ENCODE measurements at regions not wholly inside any gene's neighbourhood (a gene's known extent, or its start where the extent isn't known, plus 50 kb on each side); places are given as distances from the start of the nearest gene placed in this dataset.

DNA sequence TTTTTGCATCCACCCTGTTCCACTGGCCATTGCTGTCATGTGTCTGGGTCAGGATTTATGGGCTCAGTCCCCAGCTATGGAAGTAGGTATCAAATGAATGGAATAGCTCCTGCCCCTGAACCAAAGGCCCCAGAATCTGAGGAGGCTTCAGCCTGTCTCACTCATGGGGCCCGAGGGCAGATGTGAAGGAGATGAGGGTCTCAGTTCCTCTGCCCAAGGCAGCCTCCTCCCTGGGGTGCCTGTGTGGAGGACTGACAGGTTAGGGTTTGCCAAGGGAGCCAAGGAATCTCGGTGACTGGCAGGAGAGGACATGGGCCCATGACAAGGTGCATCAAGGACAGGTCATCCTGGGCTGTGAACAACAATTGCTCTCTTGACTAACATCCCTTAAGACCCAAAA, 70.4 kb downstream of the CPN2 start:
- Histone ChIP-seq H3K27me3 (ENCODE audit: control insufficient read depth in 2 of 2, insufficient read depth in 1 of 2, low read length in 1 of 2) (peaks cover 0 to 2% of the 10 kb centered on the region in 2 donors), H3K4me3 (ENCODE audit: low read length in 2 of 2) (no peak overlapping the region), H3K36me3 (ENCODE audit: control insufficient read depth in 2 of 2, insufficient read depth in 2 of 2, low read length in 1 of 2) (no peaks in the 10 kb centered on the region), H3K27ac (ENCODE audit: low read depth in 1 of 2, low read length in 1 of 2) (no peak overlapping the region), H3K4me1 (ENCODE audit: control insufficient read depth in 2 of 2, insufficient read depth in 2 of 2, low read length in 2 of 2) (peaks cover 3 to 16% of the 10 kb centered on the region in 2 donors), H3K9me3 (ENCODE audit: control insufficient read depth in 2 of 2, insufficient read depth in 1 of 2, low read length in 1 of 2) (no peaks in the 10 kb centered on the region)
- WGBS: 96% methylated on average over 2 of the region's 2 CpGs
- DNase-seq (ENCODE audit: low read depth in 6 of 9, low spot score in 9 of 9): no peak

DNA sequence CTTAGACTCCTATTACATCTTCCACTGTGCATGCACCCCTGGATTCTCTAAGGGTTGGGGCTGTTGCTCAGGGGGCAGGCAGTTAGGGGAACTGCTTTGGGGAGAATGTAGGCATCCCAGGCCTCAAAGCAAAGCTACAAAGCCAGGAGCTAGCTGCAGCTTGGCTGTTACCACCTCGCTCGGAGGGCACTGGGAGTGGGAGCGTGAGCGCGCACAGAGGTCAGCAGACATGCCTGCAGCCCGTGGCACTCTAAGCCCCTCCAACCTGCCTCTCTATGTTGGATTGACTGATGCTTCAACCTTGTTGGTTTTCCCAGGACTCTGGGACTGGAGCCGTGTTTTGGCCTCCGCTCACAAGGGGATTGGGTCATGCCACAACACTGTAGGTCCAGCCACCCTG, 69.8 kb downstream of the CPN2 start:
- Histone ChIP-seq H3K4me1 (ENCODE audit: control insufficient read depth in 2 of 2, insufficient read depth in 2 of 2, low read length in 2 of 2) (peaks cover 3 to 20% of the 10 kb centered on the region in 2 donors), H3K36me3 (ENCODE audit: control insufficient read depth in 2 of 2, insufficient read depth in 2 of 2, low read length in 1 of 2) (no peaks in the 10 kb centered on the region), H3K9me3 (ENCODE audit: control insufficient read depth in 2 of 2, insufficient read depth in 1 of 2, low read length in 1 of 2) (no peaks in the 10 kb centered on the region), H3K27me3 (ENCODE audit: control insufficient read depth in 2 of 2, insufficient read depth in 1 of 2, low read length in 1 of 2) (peaks cover 0 to 2% of the 10 kb centered on the region in 2 donors), H3K27ac (ENCODE audit: low read depth in 1 of 2, low read length in 1 of 2) (no peak overlapping the region), H3K4me3 (ENCODE audit: low read length in 2 of 2) (no peak overlapping the region)
- 98% methylated on average over 8 of the region's 8 CpGs for WGBS
- no peak for DNase-seq (ENCODE audit: low read depth in 6 of 9, low spot score in 9 of 9)

DNA sequence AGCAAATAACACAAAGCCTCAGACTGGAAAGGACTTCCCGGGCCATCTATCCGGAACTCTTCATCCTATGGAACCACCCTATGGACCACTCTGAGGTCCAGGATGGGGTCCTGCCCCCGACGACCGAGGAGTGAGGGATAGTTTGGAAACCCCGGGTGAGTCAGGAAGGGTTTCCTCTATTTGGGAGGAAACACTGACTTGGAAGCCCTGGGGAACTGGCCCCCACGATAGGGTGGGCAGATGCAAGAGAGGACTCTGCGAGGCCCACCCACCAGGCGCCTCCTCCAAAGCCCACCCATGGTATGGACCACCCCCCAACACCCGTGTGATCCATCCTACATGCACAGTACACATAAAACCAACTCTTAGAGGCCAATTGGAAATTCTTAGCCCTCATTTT, 69.4 kb downstream of the CPN2 start:
- Histone ChIP-seq H3K4me3 (ENCODE audit: low read length in 2 of 2) (no peak overlapping the region), H3K27ac (ENCODE audit: low read depth in 1 of 2, low read length in 1 of 2) (no peak overlapping the region), H3K27me3 (ENCODE audit: control insufficient read depth in 2 of 2, insufficient read depth in 1 of 2, low read length in 1 of 2) (peaks cover 0 to 4% of the 10 kb centered on the region in 2 donors), H3K4me1 (ENCODE audit: control insufficient read depth in 2 of 2, insufficient read depth in 2 of 2, low read length in 2 of 2) (peaks cover 3 to 22% of the 10 kb centered on the region in 2 donors), H3K9me3 (ENCODE audit: control insufficient read depth in 2 of 2, insufficient read depth in 1 of 2, low read length in 1 of 2) (no peaks in the 10 kb centered on the region), H3K36me3 (ENCODE audit: control insufficient read depth in 2 of 2, insufficient read depth in 2 of 2, low read length in 1 of 2) (no peaks in the 10 kb centered on the region)
- WGBS: 97% methylated on average over 10 of the region's 10 CpGs
- DNase-seq (ENCODE audit: low read depth in 6 of 9, low spot score in 9 of 9): no peak

DNA sequence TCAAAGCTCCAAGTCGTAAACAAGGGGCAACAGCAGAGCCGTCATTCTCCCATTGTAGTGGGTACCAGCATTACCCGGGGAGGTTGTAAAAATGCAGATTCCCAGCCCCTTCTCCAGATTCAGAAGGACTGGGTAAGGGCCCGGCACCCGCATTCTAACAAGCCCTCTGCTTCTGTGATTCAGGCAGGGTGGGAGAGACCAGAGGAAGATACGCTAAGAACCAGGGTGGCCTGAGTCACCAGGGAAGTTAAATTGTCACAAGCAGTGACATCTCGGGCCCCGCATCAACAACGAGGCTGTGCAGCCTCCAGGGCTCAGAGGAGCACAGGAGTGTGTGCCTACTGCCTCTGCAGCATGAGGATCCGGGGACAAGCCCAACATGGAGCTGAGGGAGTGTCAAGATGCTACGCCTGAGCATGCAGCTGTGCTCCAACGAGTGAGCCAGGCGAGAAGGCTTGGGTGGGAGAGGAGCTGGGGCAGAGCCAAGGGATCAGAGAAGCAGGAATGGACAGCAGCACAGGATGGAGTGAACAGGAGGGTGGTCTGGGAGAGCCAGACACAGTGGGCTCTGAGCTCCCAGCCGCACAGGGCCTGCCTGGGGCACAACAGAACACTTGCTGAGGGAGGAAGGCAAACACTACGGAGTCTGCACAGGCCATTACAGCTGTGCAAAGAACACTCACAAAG, 68.5 kb downstream of the CPN2 start:
- H3K36me3 ChIP-seq (ENCODE audit: control insufficient read depth in 2 of 2, insufficient read depth in 2 of 2, low read length in 1 of 2): no peaks in the 10 kb centered on the region
- DNase-seq (ENCODE audit: low read depth in 6 of 9, low spot score in 9 of 9): no peak

DNA sequence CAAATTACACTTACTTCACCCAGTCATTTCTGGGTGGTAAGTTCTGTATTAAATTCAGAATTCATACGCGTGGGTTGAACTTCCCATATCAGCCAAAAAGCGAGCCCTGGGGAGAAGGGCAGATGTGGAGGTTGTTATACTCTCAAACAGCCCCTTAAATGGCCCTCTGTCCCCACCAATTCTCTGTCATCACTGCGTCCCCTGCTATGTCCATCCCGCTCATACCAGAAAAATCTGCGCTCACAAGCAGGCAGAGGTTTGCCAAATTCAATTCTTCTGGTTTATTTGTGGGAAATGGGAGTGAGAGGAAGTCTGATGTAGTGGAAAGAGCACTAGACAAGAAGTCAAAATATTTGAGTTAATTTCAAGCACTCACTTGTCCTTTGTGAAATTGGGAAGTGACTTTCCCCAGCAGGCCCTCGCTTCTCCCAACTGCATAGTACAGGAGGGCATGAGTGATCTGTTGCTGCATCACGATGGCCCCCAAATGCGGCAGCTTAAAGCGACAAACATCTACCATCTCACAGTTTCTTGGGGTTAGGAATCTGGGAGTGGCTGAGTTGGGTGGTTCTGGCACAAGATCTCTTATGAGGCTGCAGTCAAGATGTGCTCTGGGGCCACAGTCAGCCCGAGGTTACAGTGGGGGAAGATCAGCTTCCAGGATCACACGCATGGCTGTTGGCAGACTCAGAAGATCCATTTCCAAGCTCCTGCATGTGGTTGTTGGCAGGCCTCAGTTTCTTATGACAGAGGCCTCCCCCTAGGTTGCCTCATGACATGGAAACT, 67.7 kb downstream of the CPN2 start:
- H3K27ac ChIP-seq (ENCODE audit: low read depth in 1 of 2, low read length in 1 of 2): no peak overlapping the region
- no peak overlapping the region for H3K4me3 ChIP-seq (ENCODE audit: low read length in 2 of 2)
- peaks cover 0 to 8% of the 10 kb centered on the region in 2 donors for H3K27me3 ChIP-seq (ENCODE audit: control insufficient read depth in 2 of 2, insufficient read depth in 1 of 2, low read length in 1 of 2)
- no peak for DNase-seq (ENCODE audit: low read depth in 6 of 9, low spot score in 9 of 9)
- H3K36me3 ChIP-seq (ENCODE audit: control insufficient read depth in 2 of 2, insufficient read depth in 2 of 2, low read length in 1 of 2): no peaks in the 10 kb centered on the region
- 96% methylated on average over 12 of the region's 12 CpGs for WGBS
- H3K4me1 ChIP-seq (ENCODE audit: control insufficient read depth in 2 of 2, insufficient read depth in 2 of 2, low read length in 2 of 2): peaks cover 5 to 23% of the 10 kb centered on the region in 2 donors
- no peaks in the 10 kb centered on the region for H3K9me3 ChIP-seq (ENCODE audit: control insufficient read depth in 2 of 2, insufficient read depth in 1 of 2, low read length in 1 of 2)

More for the DNA sequence above, 68.5 kb downstream of the CPN2 start:
- no peak overlapping the region for H3K27ac ChIP-seq (ENCODE audit: low read depth in 1 of 2, low read length in 1 of 2)
- no peaks in the 10 kb centered on the region for H3K9me3 ChIP-seq (ENCODE audit: control insufficient read depth in 2 of 2, insufficient read depth in 1 of 2, low read length in 1 of 2)
- H3K4me3 ChIP-seq (ENCODE audit: low read length in 2 of 2): no peak overlapping the region
- peaks cover 0 to 6% of the 10 kb centered on the region in 2 donors for H3K27me3 ChIP-seq (ENCODE audit: control insufficient read depth in 2 of 2, insufficient read depth in 1 of 2, low read length in 1 of 2)
- peaks cover 5 to 27% of the 10 kb centered on the region in 2 donors for H3K4me1 ChIP-seq (ENCODE audit: control insufficient read depth in 2 of 2, insufficient read depth in 2 of 2, low read length in 2 of 2)
- 96% methylated on average over 15 of the region's 15 CpGs for WGBS

DNA sequence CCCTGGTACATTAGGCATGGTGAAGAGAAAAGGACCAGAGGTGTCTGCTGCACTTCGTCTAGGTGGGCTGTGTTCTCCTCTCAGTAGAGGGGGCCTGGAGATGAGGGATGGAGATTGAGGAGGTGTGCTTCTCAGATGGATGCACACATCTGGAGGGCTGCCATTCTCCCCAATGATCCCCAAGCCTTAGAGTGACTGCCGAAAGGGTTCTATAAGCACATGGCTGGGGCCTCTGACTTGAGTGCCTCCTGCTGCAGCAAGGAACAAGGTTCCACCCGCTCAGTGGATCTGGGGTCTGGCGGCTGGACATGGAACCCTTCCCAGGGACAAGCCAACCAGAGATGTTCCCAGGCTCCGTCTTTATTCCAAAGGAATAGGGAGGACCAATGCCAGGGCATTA, 66.8 kb downstream of the CPN2 start:
- Histone ChIP-seq H3K4me1 (ENCODE audit: control insufficient read depth in 2 of 2, insufficient read depth in 2 of 2, low read length in 2 of 2) (peaks cover 5 to 23% of the 10 kb centered on the region in 2 donors), H3K4me3 (ENCODE audit: low read length in 2 of 2) (no peak overlapping the region), H3K9me3 (ENCODE audit: control insufficient read depth in 2 of 2, insufficient read depth in 1 of 2, low read length in 1 of 2) (no peaks in the 10 kb centered on the region), H3K36me3 (ENCODE audit: control insufficient read depth in 2 of 2, insufficient read depth in 2 of 2, low read length in 1 of 2) (no peaks in the 10 kb centered on the region), H3K27ac (ENCODE audit: low read depth in 1 of 2, low read length in 1 of 2) (no peak overlapping the region), H3K27me3 (ENCODE audit: control insufficient read depth in 2 of 2, insufficient read depth in 1 of 2, low read length in 1 of 2) (peaks cover 0 to 8% of the 10 kb centered on the region in 2 donors)
- DNase-seq (ENCODE audit: low read depth in 6 of 9, low spot score in 9 of 9): no peak
- WGBS: 98% methylated on average over 5 of the region's 5 CpGs

DNA sequence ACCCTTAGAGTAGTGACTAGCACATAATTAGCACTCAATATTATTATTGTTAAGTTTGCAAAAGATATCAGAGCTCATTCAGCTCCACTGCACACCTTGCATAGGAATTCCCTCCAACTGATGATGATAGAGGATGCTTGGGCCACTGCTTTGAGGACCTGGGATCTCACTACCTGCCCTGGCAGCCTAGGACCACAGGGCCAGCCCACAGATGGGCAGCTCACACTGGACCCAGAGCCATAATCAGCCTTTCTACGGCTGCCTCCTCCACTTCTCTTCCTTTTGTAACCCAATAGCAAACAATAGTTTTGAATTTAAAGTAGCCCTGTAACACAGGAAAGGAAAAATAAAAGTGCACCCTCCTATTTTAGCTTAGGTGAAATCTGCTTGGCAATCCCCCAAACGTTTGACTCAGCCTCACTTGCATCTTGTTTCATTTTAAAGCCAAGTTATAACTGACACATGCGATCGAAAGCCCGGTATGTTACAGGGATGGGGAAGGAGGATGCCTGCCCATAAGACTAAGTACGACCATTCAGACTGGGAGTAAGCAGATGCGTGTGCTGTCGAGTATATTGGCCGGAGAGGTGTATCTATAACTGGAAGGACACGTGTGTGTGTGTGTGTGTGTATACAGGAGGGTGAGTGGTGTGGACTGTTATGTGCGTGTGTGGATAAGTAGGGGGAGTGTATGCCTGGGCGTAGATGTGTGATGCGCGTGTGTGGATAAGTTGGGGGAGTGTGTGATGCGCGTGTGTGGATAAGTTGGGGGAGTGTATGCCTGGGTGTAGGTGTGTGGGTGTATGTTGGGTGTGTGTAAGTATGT, 65.9 kb downstream of the CPN2 start:
- Histone ChIP-seq H3K36me3 (ENCODE audit: control insufficient read depth in 2 of 2, insufficient read depth in 2 of 2, low read length in 1 of 2) (no peaks in the 10 kb centered on the region), H3K9me3 (ENCODE audit: control insufficient read depth in 2 of 2, insufficient read depth in 1 of 2, low read length in 1 of 2) (no peaks in the 10 kb centered on the region), H3K4me3 (ENCODE audit: low read length in 2 of 2) (no peak overlapping the region), H3K4me1 (ENCODE audit: control insufficient read depth in 2 of 2, insufficient read depth in 2 of 2, low read length in 2 of 2) (peaks cover 5 to 23% of the 10 kb centered on the region in 2 donors), H3K27me3 (ENCODE audit: control insufficient read depth in 2 of 2, insufficient read depth in 1 of 2, low read length in 1 of 2) (peaks cover 0 to 8% of the 10 kb centered on the region in 2 donors), H3K27ac (ENCODE audit: low read depth in 1 of 2, low read length in 1 of 2) (no peak overlapping the region)
- DNase-seq (ENCODE audit: low read depth in 6 of 9, low spot score in 9 of 9): no peak
- 73% methylated on average over 16 of the region's 16 CpGs for WGBS

DNA sequence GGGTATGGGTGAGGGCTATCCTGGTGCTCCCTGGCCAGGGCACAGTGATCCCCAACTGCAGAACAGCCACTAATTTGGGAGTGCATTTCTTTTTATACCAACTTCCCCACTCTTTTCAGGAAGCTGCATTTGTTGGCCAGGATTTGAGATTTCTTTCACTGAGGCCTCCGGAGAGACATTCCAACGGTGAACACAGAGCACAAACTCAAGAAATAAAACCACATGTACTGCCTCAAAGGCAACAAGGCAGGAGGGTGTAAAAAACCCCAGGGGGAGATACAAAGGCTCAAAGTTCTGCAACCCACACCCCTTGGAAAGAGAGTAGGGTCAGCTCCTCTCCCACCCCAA, 65.3 kb downstream of the CPN2 start:
- Histone ChIP-seq H3K9me3 (ENCODE audit: control insufficient read depth in 2 of 2, insufficient read depth in 1 of 2, low read length in 1 of 2) (no peaks in the 10 kb centered on the region), H3K4me3 (ENCODE audit: low read length in 2 of 2) (no peak overlapping the region), H3K4me1 (ENCODE audit: control insufficient read depth in 2 of 2, insufficient read depth in 2 of 2, low read length in 2 of 2) (peaks cover 5 to 23% of the 10 kb centered on the region in 2 donors), H3K36me3 (ENCODE audit: control insufficient read depth in 2 of 2, insufficient read depth in 2 of 2, low read length in 1 of 2) (no peaks in the 10 kb centered on the region), H3K27me3 (ENCODE audit: control insufficient read depth in 2 of 2, insufficient read depth in 1 of 2, low read length in 1 of 2) (peaks cover 0 to 8% of the 10 kb centered on the region in 2 donors), H3K27ac (ENCODE audit: low read depth in 1 of 2, low read length in 1 of 2) (no peak overlapping the region)
- WGBS: 21% methylated on average over 2 of the region's 2 CpGs
- no peak for DNase-seq (ENCODE audit: low read depth in 6 of 9, low spot score in 9 of 9)

Measured in thymus (tissue), 11 donors.